ENCODE measurements at regions not wholly inside any gene's neighbourhood (a gene's known extent, or its start where the extent isn't known, plus 50 kb on each side); places are given as distances from the start of the nearest gene placed in this dataset.

DNA sequence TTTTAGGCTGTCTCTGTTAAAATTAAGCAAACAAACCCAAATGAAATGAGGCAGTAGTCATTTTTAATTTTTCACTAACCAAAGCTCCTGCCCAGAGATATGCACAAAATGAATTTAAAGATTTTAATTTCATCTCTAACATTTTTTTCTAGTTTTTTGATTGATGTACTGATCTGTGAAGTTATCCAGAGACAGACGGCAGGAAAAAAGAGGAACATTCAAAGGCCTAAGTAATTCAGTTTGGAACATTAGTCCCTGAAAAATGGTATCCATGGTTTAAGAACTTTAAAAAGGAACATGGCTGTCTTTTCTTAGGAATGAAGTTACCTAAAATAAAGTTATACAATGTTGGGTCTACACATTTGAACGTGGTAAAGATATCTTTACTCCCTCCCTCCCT lies 498.8 kb upstream of the LMO3 start:
- TF ChIP-seq, protein P1, sequence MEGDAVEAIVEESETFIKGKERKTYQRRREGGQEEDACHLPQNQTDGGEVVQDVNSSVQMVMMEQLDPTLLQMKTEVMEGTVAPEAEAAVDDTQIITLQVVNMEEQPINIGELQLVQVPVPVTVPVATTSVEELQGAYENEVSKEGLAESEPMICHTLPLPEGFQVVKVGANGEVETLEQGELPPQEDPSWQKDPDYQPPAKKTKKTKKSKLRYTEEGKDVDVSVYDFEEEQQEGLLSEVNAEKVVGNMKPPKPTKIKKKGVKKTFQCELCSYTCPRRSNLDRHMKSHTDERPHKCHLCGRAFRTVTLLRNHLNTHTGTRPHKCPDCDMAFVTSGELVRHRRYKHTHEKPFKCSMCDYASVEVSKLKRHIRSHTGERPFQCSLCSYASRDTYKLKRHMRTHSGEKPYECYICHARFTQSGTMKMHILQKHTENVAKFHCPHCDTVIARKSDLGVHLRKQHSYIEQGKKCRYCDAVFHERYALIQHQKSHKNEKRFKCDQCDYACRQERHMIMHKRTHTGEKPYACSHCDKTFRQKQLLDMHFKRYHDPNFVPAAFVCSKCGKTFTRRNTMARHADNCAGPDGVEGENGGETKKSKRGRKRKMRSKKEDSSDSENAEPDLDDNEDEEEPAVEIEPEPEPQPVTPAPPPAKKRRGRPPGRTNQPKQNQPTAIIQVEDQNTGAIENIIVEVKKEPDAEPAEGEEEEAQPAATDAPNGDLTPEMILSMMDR (conservative IDR thresholded peaks at IDR 0.05): no peak
- Mint-ChIP-seq H3K9me3 (peaks cover 14% of the 10 kb centered on the region), H3K4me1 (no peaks in the 10 kb centered on the region), H3K36me3 (ENCODE audit: low read depth) (peaks cover 5% of the 10 kb centered on the region), H3K27ac (ENCODE audit: unreplicated experiment) (no peak overlapping the region), H3K4me3 (no peak overlapping the region), H3K27me3 (ENCODE audit: low read depth) (no peaks in the 10 kb centered on the region)
- DNase-seq (ENCODE audit: low read depth, low spot score): no peak

- peaks cover 5% of the 10 kb centered on the region for H3K36me3 Mint-ChIP-seq (ENCODE audit: low read depth)
- DNase-seq (ENCODE audit: low read depth, low spot score): no peak
- H3K27ac Mint-ChIP-seq (ENCODE audit: unreplicated experiment): no peak overlapping the region
- no peaks in the 10 kb centered on the region for H3K27me3 Mint-ChIP-seq (ENCODE audit: low read depth)
- H3K4me3 Mint-ChIP-seq: no peak overlapping the region
- no peaks in the 10 kb centered on the region for H3K4me1 Mint-ChIP-seq
- peaks cover 14% of the 10 kb centered on the region for H3K9me3 Mint-ChIP-seq
- TF ChIP-seq, protein P1 (conservative IDR thresholded peaks at IDR 0.05): no peak
Measured at GRCh38 chr12:17097674-17098073, 491.7 kb upstream of the LMO3 start.

DNA sequence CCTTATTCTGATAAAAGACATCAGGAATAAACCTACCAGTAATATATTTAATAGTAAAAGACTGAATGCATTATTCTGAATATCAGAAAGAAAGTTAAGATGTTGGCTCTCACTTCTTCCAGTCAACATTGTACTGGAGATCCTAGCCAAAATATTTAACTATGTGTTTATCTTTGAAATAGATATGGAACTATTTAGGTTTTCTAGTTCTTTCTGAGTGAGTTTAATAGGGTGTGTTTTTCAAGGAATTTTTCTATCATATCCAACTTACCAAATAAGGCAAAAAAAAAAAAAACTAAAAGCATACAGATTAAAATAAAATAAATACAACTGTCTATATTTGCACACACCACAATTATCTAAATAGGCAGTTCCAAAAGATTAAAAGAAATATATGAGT lies 478.9 kb upstream of the LMO3 start:
- TF ChIP-seq, protein P1 (conservative IDR thresholded peaks at IDR 0.05): no peak
- Mint-ChIP-seq H3K4me3 (no peak overlapping the region), H3K36me3 (ENCODE audit: low read depth) (peaks cover 5% of the 10 kb centered on the region), H3K27me3 (ENCODE audit: low read depth) (no peaks in the 10 kb centered on the region), H3K4me1 (no peaks in the 10 kb centered on the region), H3K27ac (ENCODE audit: unreplicated experiment) (no peak overlapping the region), H3K9me3 (peaks cover 10% of the 10 kb centered on the region)
- DNase-seq (ENCODE audit: low read depth, low spot score): no peak

GRCh38 chr12:17079251-17079909 lies 473.4 kb upstream of the LMO3 start:
- peaks cover 10% of the 10 kb centered on the region for H3K4me1 Mint-ChIP-seq
- peaks cover 3% of the 10 kb centered on the region for H3K36me3 Mint-ChIP-seq (ENCODE audit: low read depth)
- H3K9me3 Mint-ChIP-seq: peaks cover 3% of the 10 kb centered on the region
- H3K27ac Mint-ChIP-seq (ENCODE audit: unreplicated experiment): no peak overlapping the region
- TF ChIP-seq, protein P1 (conservative IDR thresholded peaks at IDR 0.05): peak; percentile 48
- H3K4me3 Mint-ChIP-seq: no peak overlapping the region
- DNase-seq (ENCODE audit: low read depth, low spot score): no peak
- no peaks in the 10 kb centered on the region for H3K27me3 Mint-ChIP-seq (ENCODE audit: low read depth)

GRCh38 chr12:17077594-17077993 lies 471.6 kb upstream of the LMO3 start:
- peaks cover 10% of the 10 kb centered on the region for H3K4me1 Mint-ChIP-seq

More at GRCh38 chr12:17077594-17077993, 471.6 kb upstream of the LMO3 start:
- Mint-ChIP-seq H3K27ac (ENCODE audit: unreplicated experiment) (no peak overlapping the region), H3K36me3 (ENCODE audit: low read depth) (no peaks in the 10 kb centered on the region), H3K27me3 (ENCODE audit: low read depth) (no peaks in the 10 kb centered on the region), H3K4me3 (no peak overlapping the region), H3K9me3 (no peaks in the 10 kb centered on the region)
- DNase-seq (ENCODE audit: low read depth, low spot score): no peak
- TF ChIP-seq, protein P1 (conservative IDR thresholded peaks at IDR 0.05): no peak
